ENCODE measurements at regions not wholly inside any gene's neighbourhood (a gene's known extent, or its start where the extent isn't known, plus 50 kb on each side); places are given as distances from the start of the nearest gene placed in this dataset.

DNA sequence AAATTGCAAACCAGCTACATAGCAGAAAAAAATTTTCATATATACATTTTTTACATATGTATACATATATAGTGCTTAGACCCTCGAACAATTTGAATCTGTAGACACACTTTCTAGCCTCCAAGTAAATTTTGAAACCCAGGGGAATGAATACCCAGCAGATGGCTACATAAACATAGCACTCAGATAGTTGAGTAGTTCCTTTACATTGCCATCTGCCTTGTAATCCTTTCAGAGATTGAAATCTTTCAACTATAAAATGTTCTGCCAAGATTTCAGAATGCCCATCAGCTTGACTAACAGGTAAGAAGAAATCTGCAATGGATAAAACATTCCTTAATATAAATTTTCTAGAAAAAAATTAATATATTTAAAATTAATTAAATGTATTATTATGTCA, 1333.5 kb upstream of the CADM2 start:
- Histone ChIP-seq H3K4me1 (ENCODE audit: low read depth, poor library complexity, severe bottlenecking) (no peaks in the 10 kb centered on the region), H4K20me1 (ENCODE audit: insufficient read depth) (no peaks in the 10 kb centered on the region), H3K9ac (no peak overlapping the region), H2AFZ (ENCODE audit: low read depth) (no peak overlapping the region), H3K4me3 (IDR thresholded peaks at IDR 0.05; ENCODE audit: insufficient read depth, low read depth, low read length) (no peak overlapping the region), H3K36me3 (ENCODE audit: insufficient read depth) (no peaks in the 10 kb centered on the region), H3K4me2 (no peak overlapping the region), H3K79me2 (ENCODE audit: insufficient read depth, low read depth) (no peaks in the 10 kb centered on the region), H3K27ac (no peak overlapping the region), H3K27me3 (ENCODE audit: insufficient read depth, low read depth) (no peaks in the 10 kb centered on the region)
- TF ChIP-seq, protein P1, sequence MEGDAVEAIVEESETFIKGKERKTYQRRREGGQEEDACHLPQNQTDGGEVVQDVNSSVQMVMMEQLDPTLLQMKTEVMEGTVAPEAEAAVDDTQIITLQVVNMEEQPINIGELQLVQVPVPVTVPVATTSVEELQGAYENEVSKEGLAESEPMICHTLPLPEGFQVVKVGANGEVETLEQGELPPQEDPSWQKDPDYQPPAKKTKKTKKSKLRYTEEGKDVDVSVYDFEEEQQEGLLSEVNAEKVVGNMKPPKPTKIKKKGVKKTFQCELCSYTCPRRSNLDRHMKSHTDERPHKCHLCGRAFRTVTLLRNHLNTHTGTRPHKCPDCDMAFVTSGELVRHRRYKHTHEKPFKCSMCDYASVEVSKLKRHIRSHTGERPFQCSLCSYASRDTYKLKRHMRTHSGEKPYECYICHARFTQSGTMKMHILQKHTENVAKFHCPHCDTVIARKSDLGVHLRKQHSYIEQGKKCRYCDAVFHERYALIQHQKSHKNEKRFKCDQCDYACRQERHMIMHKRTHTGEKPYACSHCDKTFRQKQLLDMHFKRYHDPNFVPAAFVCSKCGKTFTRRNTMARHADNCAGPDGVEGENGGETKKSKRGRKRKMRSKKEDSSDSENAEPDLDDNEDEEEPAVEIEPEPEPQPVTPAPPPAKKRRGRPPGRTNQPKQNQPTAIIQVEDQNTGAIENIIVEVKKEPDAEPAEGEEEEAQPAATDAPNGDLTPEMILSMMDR (conservative IDR thresholded peaks at IDR 0.05; ENCODE audit: low read depth, low read length): no peak

DNA sequence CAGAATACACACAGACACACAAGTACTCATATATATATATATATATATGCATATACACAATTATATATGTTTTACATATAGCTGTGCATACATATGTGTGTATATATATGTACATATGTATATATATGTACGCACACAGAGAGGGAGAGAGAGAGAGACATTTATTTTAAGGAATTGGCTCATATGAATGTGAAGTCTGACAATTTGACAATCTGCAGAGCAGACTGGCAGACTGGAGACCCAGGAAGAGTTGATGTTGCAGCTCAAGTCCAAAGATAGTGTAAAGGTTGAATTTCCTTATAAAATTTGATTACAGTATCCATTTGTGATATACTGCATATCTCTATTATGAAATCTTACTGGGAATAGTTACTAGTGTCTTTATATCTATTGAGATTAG, 1330.3 kb upstream of the CADM2 start:
- Histone ChIP-seq H3K36me3 (ENCODE audit: insufficient read depth) (no peaks in the 10 kb centered on the region), H3K27ac (no peak overlapping the region), H3K4me3 (IDR thresholded peaks at IDR 0.05; ENCODE audit: insufficient read depth, low read depth, low read length) (no peak overlapping the region), H2AFZ (ENCODE audit: low read depth) (no peak overlapping the region), H3K27me3 (ENCODE audit: insufficient read depth, low read depth) (no peaks in the 10 kb centered on the region), H4K20me1 (ENCODE audit: insufficient read depth) (no peaks in the 10 kb centered on the region), H3K4me2 (no peak overlapping the region), H3K4me1 (ENCODE audit: low read depth, poor library complexity, severe bottlenecking) (no peaks in the 10 kb centered on the region), H3K9ac (no peak overlapping the region), H3K79me2 (ENCODE audit: insufficient read depth, low read depth) (no peaks in the 10 kb centered on the region)
- TF ChIP-seq, protein P1 (conservative IDR thresholded peaks at IDR 0.05; ENCODE audit: low read depth, low read length): no peak

DNA sequence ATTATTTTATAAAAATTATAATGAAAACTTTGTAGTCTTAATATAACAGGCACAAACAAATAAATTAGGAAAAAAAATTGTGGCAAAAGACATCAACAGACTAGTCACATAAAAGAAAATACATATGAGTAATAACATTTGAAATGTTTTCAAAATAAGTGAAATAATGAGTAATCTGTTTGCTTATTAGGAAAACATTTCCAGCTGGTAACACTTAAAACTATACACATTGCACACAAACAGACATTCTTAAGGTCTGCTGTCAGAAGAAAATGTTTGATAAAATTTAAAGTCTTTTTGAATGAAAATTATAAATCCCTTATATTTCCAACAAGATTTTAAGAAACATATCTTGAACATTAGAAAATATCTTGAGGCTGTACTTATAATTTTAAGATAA, 1326.3 kb upstream of the CADM2 start:
- TF ChIP-seq, protein P1 (conservative IDR thresholded peaks at IDR 0.05; ENCODE audit: low read depth, low read length): no peak
- Histone ChIP-seq H3K27me3 (ENCODE audit: insufficient read depth, low read depth) (no peaks in the 10 kb centered on the region), H3K9ac (no peak overlapping the region), H3K4me3 (IDR thresholded peaks at IDR 0.05; ENCODE audit: insufficient read depth, low read depth, low read length) (no peak overlapping the region), H3K27ac (no peak overlapping the region), H3K79me2 (ENCODE audit: insufficient read depth, low read depth) (no peaks in the 10 kb centered on the region), H3K36me3 (ENCODE audit: insufficient read depth) (no peaks in the 10 kb centered on the region), H2AFZ (ENCODE audit: low read depth) (no peak overlapping the region), H4K20me1 (ENCODE audit: insufficient read depth) (no peaks in the 10 kb centered on the region), H3K4me1 (ENCODE audit: low read depth, poor library complexity, severe bottlenecking) (no peaks in the 10 kb centered on the region), H3K4me2 (no peak overlapping the region)

DNA sequence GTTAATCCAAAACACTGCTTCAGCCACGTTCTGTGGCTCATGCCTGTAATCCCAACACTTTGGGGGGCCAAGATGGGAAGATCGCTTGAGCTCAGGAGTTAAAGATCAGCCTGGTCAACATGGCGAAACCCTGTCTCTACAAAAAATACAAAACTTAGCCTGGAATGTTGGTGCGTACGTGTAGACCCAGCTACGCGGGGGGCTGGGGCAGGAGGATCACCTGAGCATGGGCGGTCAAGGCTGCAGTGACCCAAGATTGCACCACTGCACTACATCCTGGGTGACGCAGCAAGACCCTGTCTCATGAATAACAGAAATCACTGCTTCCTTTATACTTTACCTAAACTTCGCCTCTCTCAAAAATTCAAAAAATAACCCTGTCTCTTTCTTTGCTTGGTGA, 1325.0 kb upstream of the CADM2 start:
- TF ChIP-seq, protein P1 (conservative IDR thresholded peaks at IDR 0.05; ENCODE audit: low read depth, low read length): no peak
- Histone ChIP-seq H3K36me3 (ENCODE audit: insufficient read depth) (no peaks in the 10 kb centered on the region), H3K79me2 (ENCODE audit: insufficient read depth, low read depth) (no peaks in the 10 kb centered on the region), H4K20me1 (ENCODE audit: insufficient read depth) (no peaks in the 10 kb centered on the region), H3K4me3 (IDR thresholded peaks at IDR 0.05; ENCODE audit: insufficient read depth, low read depth, low read length) (no peak overlapping the region), H3K4me1 (ENCODE audit: low read depth, poor library complexity, severe bottlenecking) (no peaks in the 10 kb centered on the region), H3K4me2 (no peak overlapping the region), H3K27ac (no peak overlapping the region), H3K27me3 (ENCODE audit: insufficient read depth, low read depth) (no peaks in the 10 kb centered on the region), H3K9ac (no peak overlapping the region), H2AFZ (ENCODE audit: low read depth) (no peak overlapping the region)

DNA sequence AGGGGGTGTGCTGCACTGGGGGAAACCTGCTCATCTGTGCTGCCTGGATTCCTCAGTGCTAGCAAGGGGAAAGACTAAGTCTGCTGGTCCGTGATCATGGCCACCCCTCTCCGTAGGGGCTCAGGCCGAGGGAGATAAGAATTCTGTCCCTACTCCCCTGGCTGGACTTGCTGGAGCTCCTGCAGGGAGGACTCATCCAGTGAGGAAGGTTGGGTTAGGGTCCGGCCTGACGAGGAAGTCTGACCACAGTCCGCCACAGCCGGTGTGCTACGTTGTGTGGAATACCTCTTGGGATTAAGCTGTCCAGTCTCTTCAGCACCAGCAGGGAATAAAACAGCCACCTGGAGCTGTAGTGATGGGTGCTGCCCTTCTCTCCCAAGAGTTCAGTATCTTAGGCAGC, 1309.1 kb upstream of the CADM2 start:
- H3K79me2 ChIP-seq (ENCODE audit: insufficient read depth, low read depth): no peaks in the 10 kb centered on the region
- no peak overlapping the region for H2AFZ ChIP-seq (ENCODE audit: low read depth)
- H3K27ac ChIP-seq: no peak overlapping the region
- no peak overlapping the region for H3K4me3 ChIP-seq (IDR thresholded peaks at IDR 0.05; ENCODE audit: insufficient read depth, low read depth, low read length)
- no peak overlapping the region for H3K4me2 ChIP-seq
- no peaks in the 10 kb centered on the region for H4K20me1 ChIP-seq (ENCODE audit: insufficient read depth)
- H3K4me1 ChIP-seq (ENCODE audit: low read depth, poor library complexity, severe bottlenecking): no peaks in the 10 kb centered on the region
- no peaks in the 10 kb centered on the region for H3K36me3 ChIP-seq (ENCODE audit: insufficient read depth)
- H3K27me3 ChIP-seq (ENCODE audit: insufficient read depth, low read depth): no peaks in the 10 kb centered on the region
- TF ChIP-seq, protein P1 (conservative IDR thresholded peaks at IDR 0.05; ENCODE audit: low read depth, low read length): no peak
- H3K9ac ChIP-seq: no peak overlapping the region
